HCT116 (cell line): ENCODE measurements at regions not wholly inside any gene's neighbourhood (a gene's known extent, or its start where the extent isn't known, plus 50 kb on each side); places are given as distances from the start of the nearest gene placed in this dataset.

Experiments used
- JUND ChIP-seq: IDR thresholded peaks from 2 replicates; pipeline ENCODE4 v1.6.1; 2012
- POLR2AphosphoS5 ChIP-seq: IDR thresholded peaks from 2 replicates; pipeline ENCODE4 v1.6.1; 2011; ENCODE audit warnings: mild to moderate bottlenecking, low read depth, low read length, moderate library complexity

DNA sequence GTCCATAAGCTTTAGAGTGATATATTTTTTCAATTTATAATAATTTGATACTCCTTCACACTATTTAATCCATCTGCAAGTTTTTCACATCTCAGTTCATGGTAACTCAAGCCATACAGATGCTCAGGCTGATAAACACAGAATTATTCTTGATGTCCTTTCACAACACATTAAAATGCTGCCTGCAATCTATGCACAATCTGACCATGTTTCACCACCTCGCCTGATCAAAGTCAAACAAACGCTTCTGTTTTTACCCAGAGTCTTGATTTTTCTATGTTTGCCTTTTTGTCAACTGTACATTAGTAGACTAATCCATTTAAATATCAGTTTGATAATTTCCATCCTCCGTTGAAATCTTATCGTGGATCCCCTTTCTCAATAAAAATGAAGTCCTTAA, 833.8 kb upstream of the KCND2 start:
- no peak for TF ChIP-seq JUND
- TF ChIP-seq POLR2AphosphoS5, result no peak
